ENCODE measurements at regions not wholly inside any gene's neighbourhood (a gene's known extent, or its start where the extent isn't known, plus 50 kb on each side); places are given as distances from the start of the nearest gene placed in this dataset.

- TF ChIP-seq CTCF (conservative IDR thresholded peaks at IDR 0.05; ENCODE audit: low read length) (no peak), EZH2phosphoT487 (IDR thresholded peaks at IDR 0.05; ENCODE audit: borderline replicate concordance, low read depth, low read length) (no peak)
Measured at GRCh38 chr7:94252971-94253370, 141.7 kb upstream of the COL1A2 start.

Measured in OCI-LY7 (cell line).